WTC11 (cell line): ENCODE measurements at regions not wholly inside any gene's neighbourhood (a gene's known extent, or its start where the extent isn't known, plus 50 kb on each side); places are given as distances from the start of the nearest gene placed in this dataset.
A peak's percentile ranks its signal among the peaks of the same experiment; 100 is the strongest.

Experiments
- ATAC-seq: fragments of 200-7000 bp; cut with Tn5 transposase; 2 replicates; pipeline ENCODE4 v1.10.0; 2021; ENCODE audit warnings: mild to moderate bottlenecking, moderate library complexity
- CTCF ChIA-PET: fragments of 300-600 bp; sonication (Branson Sonifier 250); formaldehyde crosslinking; loops from one replicate; lab custom pipeline; 2021; ENCODE audit warnings: antibody characterized with exemption; lab: Charles Lee
- POLR2A ChIA-PET: fragments of 350-600 bp; sonication (Branson Sonifier 250); formaldehyde crosslinking; loops from one replicate; lab custom pipeline; 2021; ENCODE audit warnings: antibody characterized with exemption; lab: Charles Lee
- DNase-seq: peaks from one replicate; pipeline ENCODE4 v3.0.0; 2021; ENCODE audit warnings: low spot score
- H3K27ac Mint-ChIP-seq: 2 replicates; pipeline ENCODE4 v1.8.0; 2021; ENCODE audit warnings: mixed read lengths
- H3K27me3 Mint-ChIP-seq: 2 replicates; pipeline ENCODE4 v1.8.0; 2021; ENCODE audit warnings: low read depth, mild to moderate bottlenecking, moderate library complexity, mixed read lengths
- H3K36me3 Mint-ChIP-seq: 2 replicates; pipeline ENCODE4 v1.8.0; 2021; ENCODE audit warnings: mixed read lengths
- H3K4me1 Mint-ChIP-seq: 2 replicates; pipeline ENCODE4 v1.8.0; 2022; ENCODE audit warnings: mixed read lengths
- H3K4me3 Mint-ChIP-seq: 2 replicates; pipeline ENCODE4 v1.8.0; 2021; ENCODE audit warnings: mild to moderate bottlenecking, moderate library complexity, mixed read lengths
- H3K9me3 Mint-ChIP-seq: 2 replicates; pipeline ENCODE4 v1.8.0; 2021; ENCODE audit warnings: mixed read lengths
- CREB1 ChIP-seq: sonication (generic); formaldehyde crosslinking; IDR thresholded peaks from 2 replicates; pipeline ENCODE4 v1.8.0; 2023; ENCODE audit warnings: mild to moderate bottlenecking, missing genetic modification reagents
- EMX1 ChIP-seq: fragments of 250-450 bp; sonication (Bioruptor Pico); IDR thresholded peaks from 2 replicates; pipeline ENCODE4 v1.8.0; 2021; ENCODE audit warnings: mild to moderate bottlenecking
- ETV6 ChIP-seq: sonication (generic); formaldehyde crosslinking; IDR thresholded peaks from 2 replicates; pipeline ENCODE4 v1.8.1; 2022; ENCODE audit warnings: mild to moderate bottlenecking, missing genetic modification reagents
- FOXJ3 ChIP-seq: sonication (generic); formaldehyde crosslinking; IDR thresholded peaks from 2 replicates; pipeline ENCODE4 v1.9.0; 2021; ENCODE audit warnings: missing genetic modification reagents, mild to moderate bottlenecking, borderline replicate concordance
- GTF2I ChIP-seq: fragments of 250-450 bp; sonication (Bioruptor Pico); conservative IDR thresholded peaks from 2 replicates; pipeline ENCODE4 v1.4.0; 2021; ENCODE audit warnings: mild to moderate bottlenecking
- IRF2 ChIP-seq: sonication (generic); formaldehyde crosslinking; IDR thresholded peaks from 2 replicates; pipeline ENCODE4 v1.8.0; 2022; ENCODE audit warnings: low read depth, missing genetic modification reagents, borderline replicate concordance
- NFE2L1 ChIP-seq: sonication (generic); formaldehyde crosslinking; IDR thresholded peaks from 2 replicates; pipeline ENCODE4 v1.8.1; 2023; ENCODE audit warnings: missing genetic modification reagents
- NR3C1 ChIP-seq: sonication (generic); formaldehyde crosslinking; conservative IDR thresholded peaks from 2 replicates; pipeline ENCODE4 v1.8.1; 2023; ENCODE audit warnings: low read depth, mild to moderate bottlenecking, missing genetic modification reagents
- SP1 ChIP-seq: sonication (generic); formaldehyde crosslinking; conservative IDR thresholded peaks from 2 replicates; pipeline ENCODE4 v1.8.1; 2022; ENCODE audit warnings: missing genetic modification reagents
- TP53 ChIP-seq: sonication (generic); formaldehyde crosslinking; IDR thresholded peaks from 2 replicates; pipeline ENCODE4 v1.8.1; 2023; ENCODE audit warnings: mild to moderate bottlenecking, missing genetic modification reagents
- ZNF317 ChIP-seq: sonication (generic); formaldehyde crosslinking; IDR thresholded peaks from 2 replicates; pipeline ENCODE4 v1.8.1; 2023; ENCODE audit warnings: low read depth, mild to moderate bottlenecking, moderate library complexity, missing genetic modification reagents, borderline replicate concordance
- ZNF416 ChIP-seq: fragments of 250-450 bp; sonication (Bioruptor Pico); IDR thresholded peaks from 2 replicates; pipeline ENCODE4 v1.9.0; 2021; ENCODE audit warnings: mild to moderate bottlenecking, inconsistent platforms
- TF ChIP-seq, protein P1 (sequence below): sonication (generic); formaldehyde crosslinking; IDR thresholded peaks from 2 replicates; pipeline ENCODE4 v1.8.0; 2023; ENCODE audit warnings: mild to moderate bottlenecking, missing genetic modification reagents
- TF ChIP-seq, protein P2 (sequence below): fragments of 250-450 bp; sonication (Bioruptor Pico); IDR thresholded peaks from 2 replicates; pipeline ENCODE4 v1.9.0; 2021; ENCODE audit warnings: mild to moderate bottlenecking
- TF ChIP-seq, protein P3 (sequence below): sonication (generic); formaldehyde crosslinking; conservative IDR thresholded peaks from 2 replicates; pipeline ENCODE4 v1.8.1; 2022; ENCODE audit warnings: mild to moderate bottlenecking, missing genetic modification reagents
- TF ChIP-seq, protein P4 (sequence below): sonication (generic); formaldehyde crosslinking; IDR thresholded peaks from 2 replicates; pipeline ENCODE4 v1.8.0; 2022; ENCODE audit warnings: missing genetic modification reagents
- TF ChIP-seq, protein P5 (sequence below): fragments of 250-450 bp; sonication (Bioruptor Pico); IDR thresholded peaks from 2 replicates; pipeline ENCODE4 v1.8.0; 2021; ENCODE audit warnings: mild to moderate bottlenecking
- TF ChIP-seq, protein P6 (sequence below): sonication (generic); formaldehyde crosslinking; IDR thresholded peaks from 2 replicates; pipeline ENCODE4 v1.8.0; 2022; ENCODE audit warnings: mild to moderate bottlenecking, missing genetic modification reagents
- TF ChIP-seq, protein P7 (sequence below): sonication (generic); formaldehyde crosslinking; IDR thresholded peaks from 2 replicates; pipeline ENCODE4 v1.8.1; 2022; ENCODE audit warnings: mild to moderate bottlenecking, missing genetic modification reagents, moderate library complexity, borderline replicate concordance

DNA sequence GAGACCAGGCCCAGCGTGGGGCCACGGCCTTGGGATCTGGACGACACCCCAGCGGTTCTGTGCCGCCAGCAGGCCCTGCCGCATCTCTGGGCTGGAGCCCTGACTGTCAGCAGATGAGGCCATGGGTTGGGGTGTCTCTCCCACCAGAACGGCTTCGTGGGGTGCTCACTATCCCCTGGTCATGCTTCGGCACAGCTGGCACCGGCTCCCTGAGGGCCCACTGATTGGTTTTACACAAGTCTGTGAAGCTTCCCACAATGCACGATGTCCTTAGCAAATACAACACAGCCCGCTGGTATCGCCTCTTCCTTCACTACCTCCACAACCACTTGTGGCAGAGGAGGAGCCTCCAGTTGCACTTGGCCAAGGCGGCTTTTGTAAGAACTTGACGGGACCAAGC, 94.3 kb downstream of the THBS2 start (continued):
- TF ChIP-seq, protein P1, sequence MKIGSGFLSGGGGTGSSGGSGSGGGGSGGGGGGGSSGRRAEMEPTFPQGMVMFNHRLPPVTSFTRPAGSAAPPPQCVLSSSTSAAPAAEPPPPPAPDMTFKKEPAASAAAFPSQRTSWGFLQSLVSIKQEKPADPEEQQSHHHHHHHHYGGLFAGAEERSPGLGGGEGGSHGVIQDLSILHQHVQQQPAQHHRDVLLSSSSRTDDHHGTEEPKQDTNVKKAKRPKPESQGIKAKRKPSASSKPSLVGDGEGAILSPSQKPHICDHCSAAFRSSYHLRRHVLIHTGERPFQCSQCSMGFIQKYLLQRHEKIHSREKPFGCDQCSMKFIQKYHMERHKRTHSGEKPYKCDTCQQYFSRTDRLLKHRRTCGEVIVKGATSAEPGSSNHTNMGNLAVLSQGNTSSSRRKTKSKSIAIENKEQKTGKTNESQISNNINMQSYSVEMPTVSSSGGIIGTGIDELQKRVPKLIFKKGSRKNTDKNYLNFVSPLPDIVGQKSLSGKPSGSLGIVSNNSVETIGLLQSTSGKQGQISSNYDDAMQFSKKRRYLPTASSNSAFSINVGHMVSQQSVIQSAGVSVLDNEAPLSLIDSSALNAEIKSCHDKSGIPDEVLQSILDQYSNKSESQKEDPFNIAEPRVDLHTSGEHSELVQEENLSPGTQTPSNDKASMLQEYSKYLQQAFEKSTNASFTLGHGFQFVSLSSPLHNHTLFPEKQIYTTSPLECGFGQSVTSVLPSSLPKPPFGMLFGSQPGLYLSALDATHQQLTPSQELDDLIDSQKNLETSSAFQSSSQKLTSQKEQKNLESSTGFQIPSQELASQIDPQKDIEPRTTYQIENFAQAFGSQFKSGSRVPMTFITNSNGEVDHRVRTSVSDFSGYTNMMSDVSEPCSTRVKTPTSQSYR (CRISPR knock-in tag): no peak
- TF ChIP-seq FOXJ3 (no peak), EMX1 (CRISPR knock-in tag) (no peak), ETV6 (CRISPR knock-in tag) (no peak), NR3C1 (CRISPR knock-in tag) (no peak)
- TF ChIP-seq, protein P2, sequence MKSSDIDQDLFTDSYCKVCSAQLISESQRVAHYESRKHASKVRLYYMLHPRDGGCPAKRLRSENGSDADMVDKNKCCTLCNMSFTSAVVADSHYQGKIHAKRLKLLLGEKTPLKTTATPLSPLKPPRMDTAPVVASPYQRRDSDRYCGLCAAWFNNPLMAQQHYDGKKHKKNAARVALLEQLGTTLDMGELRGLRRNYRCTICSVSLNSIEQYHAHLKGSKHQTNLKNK (CRISPR knock-in tag): no peak
- TF ChIP-seq, protein P3, sequence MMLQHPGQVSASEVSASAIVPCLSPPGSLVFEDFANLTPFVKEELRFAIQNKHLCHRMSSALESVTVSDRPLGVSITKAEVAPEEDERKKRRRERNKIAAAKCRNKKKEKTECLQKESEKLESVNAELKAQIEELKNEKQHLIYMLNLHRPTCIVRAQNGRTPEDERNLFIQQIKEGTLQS (CRISPR knock-in tag): no peak
- TF ChIP-seq, protein P4, sequence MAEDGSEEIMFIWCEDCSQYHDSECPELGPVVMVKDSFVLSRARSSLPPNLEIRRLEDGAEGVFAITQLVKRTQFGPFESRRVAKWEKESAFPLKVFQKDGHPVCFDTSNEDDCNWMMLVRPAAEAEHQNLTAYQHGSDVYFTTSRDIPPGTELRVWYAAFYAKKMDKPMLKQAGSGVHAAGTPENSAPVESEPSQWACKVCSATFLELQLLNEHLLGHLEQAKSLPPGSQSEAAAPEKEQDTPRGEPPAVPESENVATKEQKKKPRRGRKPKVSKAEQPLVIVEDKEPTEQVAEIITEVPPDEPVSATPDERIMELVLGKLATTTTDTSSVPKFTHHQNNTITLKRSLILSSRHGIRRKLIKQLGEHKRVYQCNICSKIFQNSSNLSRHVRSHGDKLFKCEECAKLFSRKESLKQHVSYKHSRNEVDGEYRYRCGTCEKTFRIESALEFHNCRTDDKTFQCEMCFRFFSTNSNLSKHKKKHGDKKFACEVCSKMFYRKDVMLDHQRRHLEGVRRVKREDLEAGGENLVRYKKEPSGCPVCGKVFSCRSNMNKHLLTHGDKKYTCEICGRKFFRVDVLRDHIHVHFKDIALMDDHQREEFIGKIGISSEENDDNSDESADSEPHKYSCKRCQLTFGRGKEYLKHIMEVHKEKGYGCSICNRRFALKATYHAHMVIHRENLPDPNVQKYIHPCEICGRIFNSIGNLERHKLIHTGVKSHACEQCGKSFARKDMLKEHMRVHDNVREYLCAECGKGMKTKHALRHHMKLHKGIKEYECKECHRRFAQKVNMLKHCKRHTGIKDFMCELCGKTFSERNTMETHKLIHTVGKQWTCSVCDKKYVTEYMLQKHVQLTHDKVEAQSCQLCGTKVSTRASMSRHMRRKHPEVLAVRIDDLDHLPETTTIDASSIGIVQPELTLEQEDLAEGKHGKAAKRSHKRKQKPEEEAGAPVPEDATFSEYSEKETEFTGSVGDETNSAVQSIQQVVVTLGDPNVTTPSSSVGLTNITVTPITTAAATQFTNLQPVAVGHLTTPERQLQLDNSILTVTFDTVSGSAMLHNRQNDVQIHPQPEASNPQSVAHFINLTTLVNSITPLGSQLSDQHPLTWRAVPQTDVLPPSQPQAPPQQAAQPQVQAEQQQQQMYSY (CRISPR knock-in tag): no peak

DNA sequence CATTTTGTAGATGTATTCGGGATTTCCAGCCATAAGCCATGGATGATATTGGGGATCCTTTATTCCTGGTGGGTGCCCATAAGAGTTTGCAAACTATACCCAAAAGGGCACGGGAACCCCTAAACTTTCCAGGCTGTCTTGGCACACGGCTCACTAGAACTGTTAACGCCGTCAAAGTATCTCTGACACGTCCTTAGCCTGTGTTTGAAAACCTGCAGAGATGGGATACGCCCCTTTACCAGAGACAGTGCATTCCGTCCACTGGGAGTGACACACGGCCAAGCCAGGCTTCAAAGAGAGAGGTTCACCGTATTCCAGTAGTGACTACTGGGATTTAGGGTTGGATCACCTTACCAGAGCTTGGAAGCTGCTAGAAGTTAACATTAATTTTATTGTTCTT, 95.0 kb downstream of the THBS2 start:
- POLR2A ChIA-PET: no interaction called here
- Mint-ChIP-seq H3K36me3 (0 out of 2 replicates have a peak, but pooled peaks cover 4% of the 10 kb centered on the region), H3K4me1 (peaks cover 7% of the 10 kb centered on the region; the same call in 1 of the 2 replicates), H3K27ac (no peak overlapping the region), H3K4me3 (no peak overlapping the region), H3K27me3 (no peaks in the 10 kb centered on the region), H3K9me3 (peaks cover 10% of the 10 kb centered on the region)
- TF ChIP-seq IRF2 (CRISPR knock-in tag) (no peak), CREB1 (no peak), EMX1 (CRISPR knock-in tag) (no peak), SP1 (no peak), TP53 (CRISPR knock-in tag) (no peak), NFE2L1 (CRISPR knock-in tag) (no peak), GTF2I (CRISPR knock-in tag) (no peak), ZNF317 (CRISPR knock-in tag) (no peak), ZNF416 (no peak)
- TF ChIP-seq, protein P5, sequence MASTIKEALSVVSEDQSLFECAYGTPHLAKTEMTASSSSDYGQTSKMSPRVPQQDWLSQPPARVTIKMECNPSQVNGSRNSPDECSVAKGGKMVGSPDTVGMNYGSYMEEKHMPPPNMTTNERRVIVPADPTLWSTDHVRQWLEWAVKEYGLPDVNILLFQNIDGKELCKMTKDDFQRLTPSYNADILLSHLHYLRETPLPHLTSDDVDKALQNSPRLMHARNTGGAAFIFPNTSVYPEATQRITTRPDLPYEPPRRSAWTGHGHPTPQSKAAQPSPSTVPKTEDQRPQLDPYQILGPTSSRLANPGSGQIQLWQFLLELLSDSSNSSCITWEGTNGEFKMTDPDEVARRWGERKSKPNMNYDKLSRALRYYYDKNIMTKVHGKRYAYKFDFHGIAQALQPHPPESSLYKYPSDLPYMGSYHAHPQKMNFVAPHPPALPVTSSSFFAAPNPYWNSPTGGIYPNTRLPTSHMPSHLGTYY (CRISPR knock-in tag): no peak
- TF ChIP-seq, protein P6, sequence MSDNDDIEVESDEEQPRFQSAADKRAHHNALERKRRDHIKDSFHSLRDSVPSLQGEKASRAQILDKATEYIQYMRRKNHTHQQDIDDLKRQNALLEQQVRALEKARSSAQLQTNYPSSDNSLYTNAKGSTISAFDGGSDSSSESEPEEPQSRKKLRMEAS (CRISPR knock-in tag): no peak
- TF ChIP-seq, protein P7, sequence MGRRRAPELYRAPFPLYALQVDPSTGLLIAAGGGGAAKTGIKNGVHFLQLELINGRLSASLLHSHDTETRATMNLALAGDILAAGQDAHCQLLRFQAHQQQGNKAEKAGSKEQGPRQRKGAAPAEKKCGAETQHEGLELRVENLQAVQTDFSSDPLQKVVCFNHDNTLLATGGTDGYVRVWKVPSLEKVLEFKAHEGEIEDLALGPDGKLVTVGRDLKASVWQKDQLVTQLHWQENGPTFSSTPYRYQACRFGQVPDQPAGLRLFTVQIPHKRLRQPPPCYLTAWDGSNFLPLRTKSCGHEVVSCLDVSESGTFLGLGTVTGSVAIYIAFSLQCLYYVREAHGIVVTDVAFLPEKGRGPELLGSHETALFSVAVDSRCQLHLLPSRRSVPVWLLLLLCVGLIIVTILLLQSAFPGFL (CRISPR knock-in tag): no peak
- peak; percentile 38 for ATAC-seq
- CTCF ChIA-PET: no interaction called here
- no peak for DNase-seq
